ENCODE measurements at regions not wholly inside any gene's neighbourhood (a gene's known extent, or its start where the extent isn't known, plus 50 kb on each side); places are given as distances from the start of the nearest gene placed in this dataset.
"Not testable (repeated sequence)": the region's sequence is repeated elsewhere in the genome, so short reads cannot be mapped to it uniquely, and the experiment has no call there.

- intact Hi-C loops (cut with DNase I) = no loop called here
- DNase-seq = no peak
Observed at GRCh38 chr7:17552952-17553351, 254.5 kb downstream of the AHR start.

- intact Hi-C loops (cut with DNase I) = no loop called here
- DNase-seq = no peak
Observed at GRCh38 chr7:17554341-17555015, 256.0 kb downstream of the AHR start.

GRCh38 chr7:17556247-17556956, 257.9 kb downstream of the AHR start:
- intact Hi-C loops (cut with DNase I) = no loop called here
- DNase-seq = no peak

GRCh38 chr7:17557251-17557671, 258.8 kb downstream of the AHR start:
- no peak for DNase-seq
- intact Hi-C loops (cut with DNase I) = no loop called here

GRCh38 chr7:17558135-17558534, 259.7 kb downstream of the AHR start:
- intact Hi-C loops (cut with DNase I) = no loop called here
- no peak for DNase-seq

GRCh38 chr7:17558558-17559332, 260.3 kb downstream of the AHR start:
- intact Hi-C loops (cut with DNase I) = no loop called here
- no peak for DNase-seq

- intact Hi-C loops (cut with DNase I) = no loop called here
- DNase-seq = no peak
Observed at GRCh38 chr7:17559388-17559787, 260.9 kb downstream of the AHR start.

GRCh38 chr7:17560516-17560915, 262.1 kb downstream of the AHR start:
- DNase-seq = no peak
- intact Hi-C loops (cut with DNase I) = no loop called here

GRCh38 chr7:17560966-17561365, 262.5 kb downstream of the AHR start:
- no peak for DNase-seq
- intact Hi-C loops (cut with DNase I) = no loop called here

- no peak for DNase-seq
- intact Hi-C loops (cut with DNase I) = no loop called here
Observed at GRCh38 chr7:17564678-17565212, 266.3 kb downstream of the AHR start.

- DNase-seq = peak in 4 of 10 donors; percentile 8 to 82 (median 22)
- intact Hi-C loops (cut with DNase I) = no loop called here
Observed at GRCh38 chr7:17580141-17580540, 281.7 kb downstream of the AHR start.

GRCh38 chr7:17580856-17581255, 282.4 kb downstream of the AHR start:
- intact Hi-C loops (cut with DNase I) = no loop called here
- no peak for DNase-seq

- intact Hi-C loops (cut with DNase I) = no loop called here
- no peak for DNase-seq
Observed at GRCh38 chr7:17581301-17581700, 282.8 kb downstream of the AHR start.

GRCh38 chr7:17582696-17583095, 284.2 kb downstream of the AHR start:
- DNase-seq; intact Hi-C loops (cut with DNase I): not testable (repeated sequence)

- intact Hi-C loops (cut with DNase I) = no loop called here
- no peak for DNase-seq
Observed at GRCh38 chr7:17583786-17584185, 285.3 kb downstream of the AHR start.

- intact Hi-C loops (cut with DNase I) = no loop called here
- DNase-seq = no peak
Observed at GRCh38 chr7:17584822-17585221, 286.4 kb downstream of the AHR start.

GRCh38 chr7:17586711-17587110, 288.3 kb downstream of the AHR start:
- intact Hi-C loops (cut with DNase I) = no loop called here
- DNase-seq = no peak

- no peak for DNase-seq
- intact Hi-C loops (cut with DNase I) = no loop called here
Observed at GRCh38 chr7:17588730-17589129, 290.3 kb downstream of the AHR start.

GRCh38 chr7:17589671-17590070, 291.2 kb downstream of the AHR start:
- no peak for DNase-seq
- intact Hi-C loops (cut with DNase I) = no loop called here

- intact Hi-C loops (cut with DNase I) = no loop called here
- no peak for DNase-seq
Observed at GRCh38 chr7:17590221-17590620, 291.8 kb downstream of the AHR start.

GRCh38 chr7:17593819-17594419, 295.5 kb downstream of the AHR start:
- DNase-seq = no peak
- intact Hi-C loops (cut with DNase I) = no loop called here

All from posterior cingulate gyrus (tissue), 11 donors.